ENCODE measurements at regions not wholly inside any gene's neighbourhood (a gene's known extent, or its start where the extent isn't known, plus 50 kb on each side); places are given as distances from the start of the nearest gene placed in this dataset.

DNA sequence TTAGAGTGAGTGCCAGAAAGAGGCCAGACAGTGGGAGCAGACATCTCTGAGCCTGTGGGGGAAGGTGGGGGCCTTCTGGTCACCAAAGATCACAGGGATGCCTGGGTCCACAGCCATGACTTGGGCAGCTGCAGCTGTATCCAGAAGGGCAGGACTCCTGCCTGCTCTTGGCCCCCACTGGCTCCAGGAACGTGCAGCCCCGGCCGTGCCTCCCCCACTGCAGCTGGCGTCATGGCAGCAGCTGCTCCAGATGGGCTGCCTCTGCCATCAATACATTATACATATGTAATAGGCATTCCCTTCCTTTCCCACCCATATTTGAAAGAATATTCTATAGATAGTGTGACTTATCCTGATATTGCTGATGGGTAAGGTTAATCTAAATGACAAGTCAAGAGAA lies 195.5 kb upstream of the SNX19 start:
- in situ Hi-C loops (cut with MboI; ENCODE audit: low sequenced_read_pairs): no loop called here

GRCh38 chr11:131118247-131118646 lies 202.0 kb upstream of the SNX19 start:
- in situ Hi-C loops (cut with MboI; ENCODE audit: low sequenced_read_pairs): no loop called here

GRCh38 chr11:131121426-131122333 lies 205.4 kb upstream of the SNX19 start:
- in situ Hi-C loops (cut with MboI; ENCODE audit: low sequenced_read_pairs): no loop called here

DNA sequence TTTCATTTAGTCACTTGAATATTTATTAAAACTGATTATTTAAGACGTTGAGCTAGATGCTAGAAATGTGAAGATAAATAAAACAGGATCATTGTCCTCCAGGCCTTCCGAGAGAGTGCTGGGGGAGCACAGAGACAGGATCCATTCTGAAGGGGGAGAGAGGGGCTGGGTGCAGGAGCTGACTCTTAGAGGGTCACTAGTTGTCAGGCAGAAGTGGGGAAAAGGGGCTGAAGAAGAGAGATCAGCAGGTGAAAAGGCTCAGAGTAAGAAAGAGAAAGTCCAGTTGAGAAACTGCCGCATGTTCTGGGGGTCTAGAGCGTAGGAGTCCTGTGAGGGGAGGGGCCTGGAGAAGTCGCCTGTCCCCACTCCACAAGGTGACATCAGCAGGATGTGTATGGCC lies 206.2 kb upstream of the SNX19 start:
- in situ Hi-C loops (cut with MboI; ENCODE audit: low sequenced_read_pairs): no loop called here

GRCh38 chr11:131129474-131129873 lies 213.2 kb upstream of the SNX19 start:
- in situ Hi-C loops (cut with MboI; ENCODE audit: low sequenced_read_pairs): no loop called here

DNA sequence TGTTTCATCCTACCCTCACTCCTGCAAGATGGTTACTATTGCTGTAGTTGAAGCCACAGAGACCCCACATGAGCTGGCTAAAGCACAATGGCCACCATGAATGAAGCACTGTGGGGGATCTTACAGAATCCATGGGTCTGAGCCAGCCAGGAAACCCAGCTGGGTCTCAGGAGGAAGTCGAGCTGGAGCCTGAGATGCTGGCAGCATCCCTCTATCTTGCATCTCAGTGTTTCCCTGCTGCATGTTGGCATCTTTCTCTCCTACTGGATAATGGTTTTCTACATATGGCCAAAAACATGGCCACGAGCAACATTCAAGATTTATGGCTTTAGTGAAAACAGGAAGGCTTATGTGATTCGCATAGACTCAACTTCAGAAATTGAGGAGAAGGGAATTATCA lies 219.3 kb upstream of the SNX19 start:
- in situ Hi-C loops (cut with MboI; ENCODE audit: low sequenced_read_pairs): no loop called here

DNA sequence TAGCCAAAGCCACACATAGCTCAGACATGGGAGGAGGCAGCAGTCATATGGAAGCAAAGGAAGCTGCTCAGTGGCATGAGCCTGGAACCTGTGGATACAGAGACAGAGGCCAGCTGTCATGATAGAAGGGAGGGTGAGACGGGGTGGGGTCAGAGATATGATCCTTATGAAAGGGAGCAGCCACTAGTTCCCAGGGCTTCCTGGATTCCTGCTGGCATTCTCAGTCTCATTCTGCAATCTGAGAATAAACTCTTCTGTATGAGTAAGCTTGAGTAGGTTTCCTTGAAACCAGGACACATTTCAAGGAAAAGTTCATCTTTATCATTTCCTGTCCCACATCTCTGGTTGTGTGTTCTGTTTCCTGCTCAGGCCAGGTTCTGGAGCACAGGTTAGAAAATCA lies 220.2 kb upstream of the SNX19 start:
- in situ Hi-C loops (cut with MboI; ENCODE audit: low sequenced_read_pairs): no loop called here

GRCh38 chr11:131137046-131137445 lies 220.8 kb upstream of the SNX19 start:
- in situ Hi-C loops (cut with MboI; ENCODE audit: low sequenced_read_pairs): no loop called here

DNA sequence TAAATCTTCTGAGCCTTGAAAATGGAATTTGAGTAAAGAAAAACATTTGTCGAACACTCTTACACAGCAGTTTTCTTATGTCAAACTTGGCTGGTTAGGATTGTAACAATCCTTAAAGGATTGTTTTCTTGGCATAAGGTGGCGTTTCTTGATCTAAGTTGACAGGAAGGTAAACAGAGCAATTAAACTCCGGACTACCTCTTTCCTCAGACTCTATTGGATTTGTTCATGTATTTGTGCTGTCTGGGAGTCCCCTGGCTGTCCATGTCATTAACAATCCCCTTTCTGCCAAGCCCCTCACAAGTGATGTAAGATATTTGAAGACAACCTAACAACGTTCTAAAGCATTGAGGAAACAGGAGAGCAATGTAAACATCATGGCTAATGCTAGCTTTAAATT lies 222.5 kb upstream of the SNX19 start:
- in situ Hi-C loops (cut with MboI; ENCODE audit: low sequenced_read_pairs): no loop called here

DNA sequence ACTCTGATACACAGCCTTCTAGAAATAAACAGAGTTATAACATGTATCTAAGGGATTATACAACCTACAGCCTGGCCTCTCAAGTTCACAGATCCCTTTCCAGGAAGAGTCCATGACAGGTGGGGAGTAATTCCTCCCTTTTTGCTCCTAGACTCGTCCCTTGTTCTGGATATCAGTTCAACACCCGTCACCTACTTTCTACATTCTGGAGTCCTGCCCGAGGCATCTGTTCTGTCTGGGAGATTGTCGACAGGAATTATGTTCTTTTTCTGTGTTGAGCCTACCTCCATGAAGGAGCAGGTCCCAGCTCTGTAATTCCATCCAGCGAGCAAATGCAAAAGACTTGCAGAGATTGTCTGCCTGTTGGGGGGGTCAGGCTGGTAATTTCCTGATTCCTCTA lies 224.6 kb upstream of the NTM start:
- in situ Hi-C loops (cut with MboI; ENCODE audit: low sequenced_read_pairs): no loop called here

DNA sequence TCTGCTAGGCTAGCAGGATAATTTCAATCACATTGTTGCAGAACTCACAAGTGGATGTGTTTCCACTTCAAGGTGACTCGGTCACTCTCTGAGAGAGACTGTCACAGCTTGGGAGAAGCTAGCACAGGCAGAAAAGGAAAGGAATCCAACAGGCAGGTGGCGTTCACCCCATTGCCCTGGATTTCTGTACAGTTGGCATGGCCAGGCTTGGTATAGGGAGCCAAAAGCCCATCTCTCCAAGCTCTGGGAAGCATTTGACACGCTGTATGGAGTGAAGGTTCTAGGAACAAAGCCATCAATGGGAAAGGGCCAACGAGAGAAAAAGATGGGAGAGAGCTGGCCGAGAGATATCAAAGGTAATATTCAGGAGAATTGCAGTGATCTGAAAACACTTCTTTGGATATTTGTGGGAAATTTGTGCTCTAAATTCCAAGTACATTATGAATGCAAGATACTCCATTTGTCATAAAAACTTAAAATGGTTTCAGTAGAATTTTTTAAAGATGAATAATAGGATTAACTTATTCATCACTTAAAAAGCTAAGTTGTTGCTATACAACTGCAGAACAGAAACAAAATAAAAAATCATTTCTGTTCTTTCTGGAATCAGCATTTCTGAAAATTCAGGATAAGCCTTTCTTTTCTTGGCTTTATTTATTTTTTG lies 223.5 kb upstream of the NTM start:
- in situ Hi-C loops (cut with MboI; ENCODE audit: low sequenced_read_pairs): no loop called here

DNA sequence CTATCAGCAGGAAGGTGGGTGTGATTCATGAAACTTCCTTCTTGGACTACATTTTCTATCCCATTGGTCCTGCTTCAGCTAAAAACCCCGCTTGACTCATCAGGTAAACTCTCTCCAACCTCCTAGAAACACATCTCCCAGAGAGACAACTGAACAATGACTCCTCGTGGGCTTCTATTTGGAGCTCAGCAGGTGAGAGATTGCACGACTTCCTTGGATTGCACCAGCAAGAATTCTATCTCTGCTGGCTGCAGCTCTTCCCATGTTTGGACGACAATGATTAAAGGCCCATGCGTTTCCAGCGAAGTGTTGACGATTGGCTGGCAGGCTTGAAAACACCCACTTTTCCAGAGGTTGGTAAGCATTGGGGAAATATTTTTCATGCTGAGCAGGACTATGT lies 216.1 kb upstream of the NTM start:
- in situ Hi-C loops (cut with MboI; ENCODE audit: low sequenced_read_pairs): no loop called here

- in situ Hi-C loops (cut with MboI; ENCODE audit: low sequenced_read_pairs): no loop called here
These were observed 212.7 kb upstream of the NTM start for GRCh38 chr11:131157678-131158077.

DNA sequence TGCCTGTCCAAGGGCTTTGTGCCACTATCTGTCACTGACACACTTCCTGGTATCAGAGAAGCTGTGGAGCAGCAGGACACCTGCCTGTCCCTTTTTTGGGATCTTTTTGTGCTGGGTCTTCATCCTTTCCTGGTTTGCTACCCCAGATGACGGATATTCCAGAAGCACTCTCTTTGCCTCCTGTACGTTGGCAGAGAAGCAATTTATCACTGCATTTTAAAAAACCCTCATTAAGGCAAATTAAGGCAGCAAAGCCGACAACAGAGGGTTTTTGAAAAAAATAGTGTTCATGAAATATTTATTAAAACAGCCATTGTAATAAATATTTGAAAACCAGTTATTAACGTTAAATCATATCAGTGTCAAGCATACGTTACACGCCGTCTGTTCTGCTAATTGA lies 209.6 kb upstream of the NTM start:
- in situ Hi-C loops (cut with MboI; ENCODE audit: low sequenced_read_pairs): no loop called here

- in situ Hi-C loops (cut with MboI; ENCODE audit: low sequenced_read_pairs): no loop called here
These were observed 206.8 kb upstream of the NTM start for GRCh38 chr11:131163613-131164012.

- in situ Hi-C loops (cut with MboI; ENCODE audit: low sequenced_read_pairs): no loop called here
These were observed 205.4 kb upstream of the NTM start for GRCh38 chr11:131165036-131165435.

- in situ Hi-C loops (cut with MboI; ENCODE audit: low sequenced_read_pairs): no loop called here
These were observed 201.3 kb upstream of the NTM start for GRCh38 chr11:131168839-131169713.

GRCh38 chr11:131172011-131172410 lies 198.4 kb upstream of the NTM start:
- in situ Hi-C loops (cut with MboI; ENCODE audit: low sequenced_read_pairs): no loop called here

GRCh38 chr11:131178020-131178419 lies 192.4 kb upstream of the NTM start:
- in situ Hi-C loops (cut with MboI; ENCODE audit: low sequenced_read_pairs): no loop called here

DNA sequence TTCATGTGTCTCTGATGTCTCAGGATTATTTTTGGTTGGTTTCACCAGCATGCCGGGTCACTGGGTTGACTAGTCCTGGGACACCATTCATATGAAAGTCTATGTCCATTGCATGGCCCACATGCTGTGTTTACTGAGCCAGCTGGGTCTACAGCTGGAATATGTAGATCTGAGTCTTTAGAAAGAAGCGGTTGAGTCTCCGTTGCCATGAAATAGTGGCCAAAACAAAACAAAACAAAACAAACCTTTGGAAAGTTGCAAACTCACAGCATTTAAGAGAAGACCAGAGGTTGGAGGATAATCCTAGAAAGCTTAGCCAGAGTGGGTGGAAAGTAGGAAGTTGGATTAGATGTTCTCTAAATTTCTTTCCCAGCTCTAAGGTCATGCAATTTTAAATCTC lies 191.8 kb upstream of the NTM start:
- in situ Hi-C loops (cut with MboI; ENCODE audit: low sequenced_read_pairs): no loop called here

DNA sequence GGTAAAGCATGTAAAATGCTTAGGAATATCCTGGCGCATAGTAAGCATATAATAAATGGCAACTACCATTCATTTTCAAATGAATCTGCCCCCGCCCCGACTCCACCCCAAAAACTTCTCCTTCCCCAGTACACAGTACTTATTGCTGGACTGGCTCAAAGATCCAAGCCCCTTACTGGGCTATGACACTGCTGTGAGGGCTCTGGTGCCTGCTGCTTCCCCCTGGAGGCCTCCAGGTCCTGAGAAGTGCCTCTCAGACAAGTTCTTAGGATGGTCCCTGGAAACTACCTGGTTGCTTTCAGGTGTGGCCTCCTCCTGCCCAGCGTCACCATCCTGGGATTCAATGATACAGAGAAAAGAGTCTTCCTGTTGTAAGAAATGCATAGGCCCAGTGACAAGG lies 190.6 kb upstream of the NTM start:
- in situ Hi-C loops (cut with MboI; ENCODE audit: low sequenced_read_pairs): no loop called here

Data from HL-60/S4 (cell line).